ENCODE measurements at regions not wholly inside any gene's neighbourhood (a gene's known extent, or its start where the extent isn't known, plus 50 kb on each side); places are given as distances from the start of the nearest gene placed in this dataset.

GRCh38 chr12:43290836-43291235 lies 261.2 kb downstream of the ADAMTS20 start:
- Histone ChIP-seq H3K4me3 (no peak overlapping the region), H3K4me1 (replicated peaks) (no peaks in the 10 kb centered on the region), H3K27ac (no peak overlapping the region), H3K36me3 (no peaks in the 10 kb centered on the region), H3K9me3 (no peaks in the 10 kb centered on the region), H3K27me3 (replicated peaks; ENCODE audit: insufficient read depth) (no peaks in the 10 kb centered on the region)
- no peak for DNase-seq (ENCODE audit: low spot score)
- intact Hi-C loops (cut with DNase I) = no loop called here
- WGBS = 98% methylated on average over 2 of the region's 2 CpGs
- TF ChIP-seq POLR2AphosphoS5 (IDR thresholded peaks at IDR 0.05) = no peak
- TF ChIP-seq CTCF (IDR thresholded peaks at IDR 0.05) = no peak

GRCh38 chr12:43289426-43289801 lies 262.6 kb downstream of the ADAMTS20 start:
- H3K9me3 ChIP-seq = no peaks in the 10 kb centered on the region
- intact Hi-C loops (cut with DNase I) = no loop called here
- H3K36me3 ChIP-seq = no peaks in the 10 kb centered on the region
- no peaks in the 10 kb centered on the region for H3K27me3 ChIP-seq (replicated peaks; ENCODE audit: insufficient read depth)
- WGBS = 11% methylated on average over 5 of the region's 5 CpGs
- TF ChIP-seq POLR2AphosphoS5 (IDR thresholded peaks at IDR 0.05) = no peak
- TF ChIP-seq CTCF (IDR thresholded peaks at IDR 0.05) = no peak
- no peak for TF ChIP-seq POLR2A (IDR thresholded peaks at IDR 0.05)
- no peak for DNase-seq (ENCODE audit: low spot score)
- no peak overlapping the region for H3K4me3 ChIP-seq
- H3K4me1 ChIP-seq (replicated peaks) = no peaks in the 10 kb centered on the region
- no peak overlapping the region for H3K27ac ChIP-seq

- no peak overlapping the region for H3K27ac ChIP-seq
- DNase-seq (ENCODE audit: low spot score) = no peak
Measured at GRCh38 chr12:43288671-43289425, 263.2 kb downstream of the ADAMTS20 start.

GRCh38 chr12:43287706-43288383 lies 264.2 kb downstream of the ADAMTS20 start:
- DNase-seq (ENCODE audit: low spot score) = no peak
- TF ChIP-seq POLR2A (IDR thresholded peaks at IDR 0.05) = no peak
- TF ChIP-seq POLR2AphosphoS5 (IDR thresholded peaks at IDR 0.05) = no peak
- TF ChIP-seq CTCF (IDR thresholded peaks at IDR 0.05) = no peak
- H3K27ac ChIP-seq = no peak overlapping the region
- no peaks in the 10 kb centered on the region for H3K36me3 ChIP-seq
- no peak overlapping the region for H3K4me3 ChIP-seq
- no peaks in the 10 kb centered on the region for H3K4me1 ChIP-seq (replicated peaks)
- no peaks in the 10 kb centered on the region for H3K9me3 ChIP-seq
- intact Hi-C loops (cut with DNase I) = no loop called here
- no peaks in the 10 kb centered on the region for H3K27me3 ChIP-seq (replicated peaks; ENCODE audit: insufficient read depth)
- 42% methylated on average over 12 of the region's 12 CpGs for WGBS

More at GRCh38 chr12:43288671-43289425, 263.2 kb downstream of the ADAMTS20 start:
- H3K4me3 ChIP-seq = no peak overlapping the region
- H3K27me3 ChIP-seq (replicated peaks; ENCODE audit: insufficient read depth) = no peaks in the 10 kb centered on the region
- intact Hi-C loops (cut with DNase I) = no loop called here
- H3K9me3 ChIP-seq = no peaks in the 10 kb centered on the region
- WGBS = 34% methylated on average over 15 of the region's 15 CpGs
- H3K36me3 ChIP-seq = no peaks in the 10 kb centered on the region
- no peak for TF ChIP-seq CTCF (IDR thresholded peaks at IDR 0.05)
- no peak for TF ChIP-seq POLR2AphosphoS5 (IDR thresholded peaks at IDR 0.05)
- TF ChIP-seq POLR2A (IDR thresholded peaks at IDR 0.05) = no peak
- no peaks in the 10 kb centered on the region for H3K4me1 ChIP-seq (replicated peaks)

- intact Hi-C loops (cut with DNase I) = no loop called here
- TF ChIP-seq POLR2A (IDR thresholded peaks at IDR 0.05) = no peak
- no peak for TF ChIP-seq CTCF (IDR thresholded peaks at IDR 0.05)
- TF ChIP-seq POLR2AphosphoS5 (IDR thresholded peaks at IDR 0.05) = no peak
- H3K27ac ChIP-seq = no peak overlapping the region
- no peaks in the 10 kb centered on the region for H3K27me3 ChIP-seq (replicated peaks; ENCODE audit: insufficient read depth)
- WGBS = 97% methylated on average over 2 of the region's 2 CpGs
- H3K4me3 ChIP-seq = no peak overlapping the region
- no peaks in the 10 kb centered on the region for H3K4me1 ChIP-seq (replicated peaks)
- DNase-seq (ENCODE audit: low spot score) = no peak
- no peaks in the 10 kb centered on the region for H3K36me3 ChIP-seq
- no peaks in the 10 kb centered on the region for H3K9me3 ChIP-seq
Measured at GRCh38 chr12:43286986-43287385, 265.0 kb downstream of the ADAMTS20 start.

Data from prostate gland (tissue), 2 donors.